GM13977 (cell line): ENCODE measurements at regions not wholly inside any gene's neighbourhood (a gene's known extent, or its start where the extent isn't known, plus 50 kb on each side); places are given as distances from the start of the nearest gene placed in this dataset.

Source experiments
- DNase-seq: peaks from one replicate; pipeline ENCODE4 v3.0.0; 2012; ENCODE audit warnings: low spot score
- in situ Hi-C: fragments of 300-500 bp; cut with MboI; formaldehyde crosslinking; loops from one replicate; pipeline ENCODE4 v1.12.0; 2022; ENCODE audit warnings: low sequenced_read_pairs, low pct_unique_long_range_greater_than_20kb, mixed read lengths, inconsistent platforms; ENCODE audit not compliant: unreplicated experiment
- TF ChIP-seq, protein P1 (sequence below): IDR thresholded peaks from 2 replicates; pipeline ENCODE4 v1.5.1; 2012; ENCODE audit warnings: mild to moderate bottlenecking, control low read depth; ENCODE audit not compliant: insufficient read depth; ENCODE audit errors: extremely low read depth, missing control alignments

DNA sequence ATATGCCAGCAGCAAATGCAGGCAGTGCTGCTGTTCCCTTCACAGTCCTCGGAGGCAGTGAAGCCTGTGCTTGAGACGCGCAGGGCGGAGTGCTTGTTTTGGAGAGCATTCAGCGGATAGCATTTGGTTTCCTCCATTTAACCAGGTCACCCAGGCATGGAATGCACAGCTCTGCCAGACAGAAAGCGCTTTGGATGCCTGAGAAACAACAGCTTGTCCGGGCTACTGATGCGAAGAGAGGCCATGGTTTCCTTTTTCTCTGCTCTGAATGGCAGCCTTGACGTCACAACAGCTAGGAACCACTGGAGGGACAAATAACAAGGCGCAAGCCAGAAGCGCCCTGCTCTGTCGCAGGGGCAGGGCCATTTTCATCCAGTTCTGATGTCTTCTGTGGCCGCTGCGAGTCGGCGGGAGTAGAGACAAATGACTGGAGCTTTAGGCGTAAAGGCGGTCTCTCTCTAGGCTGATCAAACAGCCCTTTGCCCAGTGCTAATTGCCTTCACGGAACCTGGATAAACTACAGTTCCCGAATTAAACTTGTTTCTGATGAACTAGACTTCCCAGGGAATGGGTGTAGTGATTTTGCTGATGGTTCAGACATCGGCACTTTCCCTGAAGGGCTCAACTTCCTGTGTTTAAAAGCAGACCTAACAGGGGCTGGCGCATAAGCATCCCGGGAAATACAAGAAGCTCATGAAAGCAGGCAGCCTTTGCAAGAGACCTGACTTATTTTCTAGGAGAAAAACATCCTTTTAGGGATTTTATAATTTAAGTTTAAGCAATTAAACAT is 187.6 kb upstream of the KLF14 start:
- TF ChIP-seq, protein P1, sequence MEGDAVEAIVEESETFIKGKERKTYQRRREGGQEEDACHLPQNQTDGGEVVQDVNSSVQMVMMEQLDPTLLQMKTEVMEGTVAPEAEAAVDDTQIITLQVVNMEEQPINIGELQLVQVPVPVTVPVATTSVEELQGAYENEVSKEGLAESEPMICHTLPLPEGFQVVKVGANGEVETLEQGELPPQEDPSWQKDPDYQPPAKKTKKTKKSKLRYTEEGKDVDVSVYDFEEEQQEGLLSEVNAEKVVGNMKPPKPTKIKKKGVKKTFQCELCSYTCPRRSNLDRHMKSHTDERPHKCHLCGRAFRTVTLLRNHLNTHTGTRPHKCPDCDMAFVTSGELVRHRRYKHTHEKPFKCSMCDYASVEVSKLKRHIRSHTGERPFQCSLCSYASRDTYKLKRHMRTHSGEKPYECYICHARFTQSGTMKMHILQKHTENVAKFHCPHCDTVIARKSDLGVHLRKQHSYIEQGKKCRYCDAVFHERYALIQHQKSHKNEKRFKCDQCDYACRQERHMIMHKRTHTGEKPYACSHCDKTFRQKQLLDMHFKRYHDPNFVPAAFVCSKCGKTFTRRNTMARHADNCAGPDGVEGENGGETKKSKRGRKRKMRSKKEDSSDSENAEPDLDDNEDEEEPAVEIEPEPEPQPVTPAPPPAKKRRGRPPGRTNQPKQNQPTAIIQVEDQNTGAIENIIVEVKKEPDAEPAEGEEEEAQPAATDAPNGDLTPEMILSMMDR, result no peak
- in situ Hi-C loops, result no loop called here
- no peak for DNase-seq

DNA sequence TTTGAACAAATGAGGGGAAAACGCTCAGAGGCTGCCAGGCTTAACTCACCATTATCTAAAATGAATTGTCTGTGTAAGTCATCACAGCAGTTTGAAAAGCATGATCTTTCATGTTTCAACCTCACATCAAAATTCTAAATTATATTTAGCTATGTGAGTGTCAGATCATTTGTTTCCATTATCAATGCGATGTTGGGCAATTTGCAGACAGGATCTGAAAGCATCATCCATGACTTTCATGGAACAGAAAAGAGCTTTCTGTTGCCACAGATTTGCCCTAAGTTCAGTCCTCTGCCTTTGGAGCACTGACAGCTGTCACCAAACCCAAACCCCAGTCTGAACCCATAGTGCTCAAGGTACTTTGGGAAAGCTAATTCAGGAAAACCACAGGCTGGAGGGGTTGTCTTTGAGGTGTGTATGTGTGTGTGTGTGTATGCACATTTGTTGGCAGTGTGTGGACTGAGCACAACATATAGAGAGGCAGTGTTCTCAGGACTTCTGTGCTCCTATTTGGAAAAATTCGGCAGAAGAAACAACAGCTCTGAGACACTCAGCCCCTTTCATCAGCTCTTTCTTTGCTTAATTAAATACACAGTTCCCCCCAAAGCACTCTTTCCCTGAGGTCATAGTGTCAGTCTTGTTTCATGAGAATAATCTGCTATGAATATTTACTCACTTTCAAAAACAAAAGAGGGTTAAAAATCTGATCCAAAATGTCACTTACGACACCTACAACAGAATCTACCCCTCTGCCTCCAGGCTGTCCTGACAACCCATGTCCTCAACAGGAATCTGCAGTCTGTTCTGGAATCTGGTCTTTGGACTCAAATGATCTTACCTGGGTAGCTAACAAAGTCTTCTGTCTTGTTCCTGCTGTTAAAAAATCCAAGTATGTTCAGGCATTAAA is 188.5 kb upstream of the KLF14 start:
- TF ChIP-seq, protein P1, result no peak
- in situ Hi-C loops, result no loop called here
- DNase-seq, result no peak

DNA sequence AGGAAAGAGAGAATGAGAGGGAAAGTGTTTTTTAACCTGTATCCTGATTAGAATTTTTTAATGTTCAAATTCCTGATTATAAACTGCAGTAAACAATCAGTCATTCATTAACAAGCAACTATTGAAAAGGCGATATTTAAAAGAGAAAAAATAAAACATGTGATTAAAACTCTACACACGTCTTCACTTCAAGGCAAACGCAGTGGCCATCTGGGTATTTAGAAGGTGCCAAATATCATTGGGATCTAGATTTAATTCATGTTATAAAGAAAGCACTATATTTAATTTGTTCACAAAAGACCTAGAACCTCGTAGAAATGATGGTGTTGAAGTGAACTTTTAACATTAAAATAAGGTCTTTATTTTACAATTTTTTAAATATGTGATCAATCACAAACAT is 189.4 kb upstream of the KLF14 start:
- in situ Hi-C loops, result no loop called here
- no peak for DNase-seq
- TF ChIP-seq, protein P1, result no peak

DNA sequence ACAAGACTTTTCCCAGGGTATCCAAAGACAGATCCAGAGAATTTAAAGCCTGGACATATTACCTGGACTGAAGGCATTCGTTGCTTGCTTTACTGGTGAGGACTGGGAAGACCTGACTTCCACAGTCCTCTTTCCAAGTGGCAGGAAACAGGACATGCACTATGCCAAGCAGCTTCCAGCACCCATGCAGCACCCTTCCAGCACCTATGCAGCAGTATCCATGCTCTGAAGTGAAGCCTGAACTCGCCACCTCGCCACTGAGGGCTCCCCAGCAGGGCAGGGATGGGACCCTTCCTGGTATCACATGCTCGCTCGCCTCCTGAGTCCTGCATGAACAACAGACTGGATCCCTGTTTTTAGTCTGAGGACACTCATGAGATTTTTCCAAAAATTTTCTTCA is 189.9 kb upstream of the KLF14 start:
- in situ Hi-C loops, result no loop called here
- TF ChIP-seq, protein P1, result no peak
- DNase-seq, result no peak

DNA sequence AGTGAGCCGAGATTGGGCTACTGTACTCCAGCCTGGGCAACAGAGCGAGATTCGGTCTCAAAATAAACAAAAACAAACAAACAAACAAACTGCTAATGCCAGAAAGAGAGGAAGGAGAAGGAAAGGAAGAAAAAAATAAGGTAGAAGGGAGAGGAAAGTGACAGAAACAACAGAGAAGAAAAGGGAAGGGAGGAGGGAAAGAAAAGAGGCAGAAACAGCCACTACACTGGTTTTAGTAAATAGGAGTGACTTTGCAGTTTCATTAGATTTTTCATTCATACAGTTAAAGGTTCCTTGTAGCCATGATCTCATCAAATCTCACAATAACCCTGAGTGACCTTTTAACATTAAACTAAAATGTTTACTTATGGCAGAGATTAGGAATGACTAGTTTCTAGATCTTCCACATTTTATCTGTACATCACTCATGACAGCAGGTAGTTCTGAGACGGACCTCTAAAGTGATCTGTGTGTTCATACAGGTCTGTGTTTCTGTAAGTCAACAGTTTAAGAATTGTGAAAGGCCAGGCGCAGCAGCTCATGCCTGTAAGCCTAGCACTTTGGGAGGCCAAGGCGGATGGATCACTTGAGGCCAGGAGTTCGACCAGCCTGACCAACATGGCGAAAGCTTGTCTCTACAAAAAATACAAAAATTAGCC is 191.3 kb upstream of the KLF14 start:
- DNase-seq, result no peak
- in situ Hi-C loops, result no loop called here
- TF ChIP-seq, protein P1, result no peak

DNA sequence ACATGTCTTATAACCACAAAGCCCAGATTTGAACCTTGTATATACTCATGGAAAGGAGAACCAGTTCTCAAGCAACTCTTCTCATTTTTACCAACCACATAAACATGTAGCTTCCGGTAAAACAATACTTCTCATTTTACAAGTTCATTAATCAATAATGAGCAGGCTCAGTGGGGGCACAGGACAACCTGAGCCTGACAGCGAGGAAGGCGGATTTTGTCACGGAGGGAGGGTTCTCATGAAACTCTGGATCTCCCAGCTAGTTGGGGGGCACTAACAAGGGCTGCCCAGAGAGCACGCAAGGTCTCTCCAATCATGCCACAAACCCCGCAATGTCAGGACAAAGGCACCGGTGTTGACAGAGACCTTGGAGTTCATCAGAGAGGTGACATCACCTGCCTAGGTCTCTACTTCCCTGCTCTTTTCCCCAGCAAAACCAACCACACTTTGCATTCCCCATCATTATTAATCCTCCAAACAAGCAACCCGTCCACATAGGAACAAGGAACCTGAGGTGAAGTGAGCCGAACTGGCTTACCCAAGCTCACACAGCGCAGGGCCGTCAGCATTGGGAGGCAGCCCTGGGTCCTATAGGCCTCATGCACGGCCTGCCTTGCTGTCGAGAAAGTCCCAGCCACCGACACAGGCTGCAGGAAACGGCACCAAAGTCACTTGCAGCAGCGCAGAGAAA is 192.1 kb upstream of the KLF14 start:
- DNase-seq, result no peak
- in situ Hi-C loops, result no loop called here
- TF ChIP-seq, protein P1, result no peak
